Upper lobe of left lung (tissue), 6 donors: ENCODE measurements at regions not wholly inside any gene's neighbourhood (a gene's known extent, or its start where the extent isn't known, plus 50 kb on each side); places are given as distances from the start of the nearest gene placed in this dataset.

Experiments
- ATAC-seq, 2 donors: fragments of 200-7000 bp; cut with Tn5 transposase; one replicate each; pipeline ENCODE4 v1.9.1; 2022; ENCODE audit warnings: mild to moderate bottlenecking in 2 of 2, moderate library complexity in 2 of 2; ENCODE audit not compliant: low FRiP score in 2 of 2
- DNase-seq, 2 donors: peaks; one replicate each; pipeline ENCODE4 v3.0.0-alpha.2; 2019 to 2020
- H3K27ac ChIP-seq, 4 donors: fragments of 200-600 bp; sonication (generic); one replicate each; pipeline ENCODE4 v1.5.1; 2016 to 2019
- H3K27me3 ChIP-seq, 4 donors: fragments of 200-600 bp; sonication (generic); one replicate each; pipeline ENCODE4 v1.5.1; 2017 to 2019
- H3K36me3 ChIP-seq, 4 donors: fragments of 200-600 bp; sonication (generic); one replicate each; pipeline ENCODE4 v1.5.1; 2016 to 2019
- H3K4me1 ChIP-seq, 4 donors: fragments of 200-600 bp; sonication (generic); one replicate each; pipeline ENCODE4 v1.5.1; 2018 to 2019
- H3K4me3 ChIP-seq, 4 donors: fragments of 200-600 bp; sonication (generic); one replicate each; pipeline ENCODE4 v1.5.1; 2017 to 2019; ENCODE audit warnings: mild to moderate bottlenecking in 2 of 4, moderate library complexity in 1 of 4
- H3K9me3 ChIP-seq, 4 donors: fragments of 200-600 bp; sonication (generic); one replicate each; pipeline ENCODE4 v1.5.1; 2018 to 2019
- EP300 ChIP-seq, 4 donors: sonication (generic); formaldehyde crosslinking; IDR thresholded peaks; one replicate each; pipeline ENCODE4 v1.5.1; 2017; ENCODE audit warnings: antibody characterized with exemption in 4 of 4, control low read depth in 2 of 4
- POLR2A ChIP-seq, 4 donors: fragments of 450-650 bp; IDR thresholded peaks; one replicate each; pipeline ENCODE4 v1.5.1; 2016 to 2017; ENCODE audit warnings: antibody characterized with exemption in 4 of 4, mild to moderate bottlenecking in 2 of 4
- POLR2AphosphoS5 ChIP-seq, 2 donors: sonication (generic); formaldehyde crosslinking; IDR thresholded peaks; one replicate each; pipeline ENCODE4 v1.5.1; 2017; ENCODE audit warnings: antibody characterized with exemption in 2 of 2
- WGBS, 2 donors: methylation state at CpG; one replicate each; pipeline ENCODE4 v1.1.5; 2017 to 2018; 5-methylcytosine and 5-hydroxymethylcytosine counted together
- TF ChIP-seq, protein P1 (sequence below), 6 experiments: fragments of 450-650 bp in 4 of 6; fragments of 200-600 bp in 2 of 6; sonication (generic) in 2 of 6; IDR thresholded peaks; one replicate each; pipeline ENCODE4 v1.5.1; 2016 to 2019; ENCODE audit warnings: antibody characterized with exemption in 6 of 6
- donor health status: DM: no; HTN: no; CAD: no; lungs with moderate emphysema.
- donor health status: DM: no; HTN: yes; CAD: no; lungs with severe emphysema.

DNA sequence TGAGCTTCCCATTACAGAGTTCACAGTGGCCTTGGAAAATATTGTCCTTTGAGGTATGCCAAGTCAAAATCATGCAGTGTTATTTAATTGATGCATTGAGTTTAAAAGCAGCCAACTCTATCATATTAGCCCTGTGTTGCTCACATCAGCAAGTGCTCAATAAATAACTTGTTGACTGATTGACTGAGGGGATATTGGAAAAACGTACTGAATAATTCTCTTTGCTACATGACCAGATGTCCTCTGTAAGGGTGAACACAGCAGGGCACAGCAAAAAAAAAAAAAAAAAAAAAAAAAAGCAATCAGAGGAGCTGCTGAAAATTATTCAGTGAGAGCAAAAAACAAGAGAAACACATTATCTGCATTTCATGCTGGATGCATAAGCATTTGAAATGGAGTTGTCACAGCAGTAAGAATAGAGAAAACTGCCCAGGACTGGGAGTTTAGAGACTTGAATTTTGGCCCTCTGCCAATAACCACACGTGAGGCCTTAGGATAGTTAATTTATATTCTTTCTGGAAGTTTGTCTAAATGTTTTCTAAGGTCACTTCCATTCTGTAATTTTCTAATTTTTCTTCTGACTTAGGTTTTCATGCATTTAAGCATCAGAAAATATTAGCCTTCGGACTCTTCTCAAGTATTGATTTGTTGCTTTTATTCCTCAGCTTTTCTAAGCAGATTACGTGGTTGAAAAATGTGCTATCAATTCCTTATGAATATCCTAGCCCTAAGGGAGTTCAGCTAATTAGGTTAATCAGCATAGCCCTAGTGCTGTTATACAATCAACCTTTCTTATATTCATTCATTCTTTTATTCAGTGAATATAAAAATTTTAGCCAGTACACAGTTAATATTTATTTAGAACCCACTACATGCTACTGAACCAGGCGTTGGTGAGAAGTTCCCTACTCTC is 246.8 kb upstream of the STXBP5 start:
- ATAC-seq (no peak), DNase-seq (no peak)
- TF ChIP-seq EP300 (IDR thresholded peaks at IDR 0.05) (no peak), POLR2A (IDR thresholded peaks at IDR 0.05) (no peak)
- no peaks in the 10 kb centered on the region for H3K36me3 ChIP-seq
- H3K27ac ChIP-seq: no peak overlapping the region
- H3K4me1 ChIP-seq: no peaks in the 10 kb centered on the region
- 67% methylated on average over 5 of the region's 5 CpGs for WGBS, 2 donors
- no peaks in the 10 kb centered on the region for H3K9me3 ChIP-seq
- H3K27me3 ChIP-seq: no peaks in the 10 kb centered on the region
- no peak overlapping the region for H3K4me3 ChIP-seq

DNA sequence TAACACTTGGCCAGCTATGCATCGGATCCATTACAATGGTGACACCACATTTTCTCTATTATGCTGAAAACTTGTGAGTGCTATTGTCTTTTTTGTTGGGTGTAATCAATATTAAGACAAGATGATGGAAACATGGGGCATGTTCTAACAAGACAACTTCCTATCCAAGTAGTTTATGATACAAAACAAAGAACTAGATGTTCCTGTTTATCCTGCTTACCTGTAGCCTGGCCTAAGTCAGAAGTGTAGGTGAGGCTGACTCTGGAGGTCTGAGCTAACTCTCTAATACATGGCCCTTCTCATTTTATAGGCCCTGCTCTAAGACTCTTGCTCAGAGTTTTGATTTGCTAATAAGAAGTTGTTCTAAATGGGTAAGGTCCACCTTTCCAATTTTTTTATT is 242.4 kb upstream of the STXBP5 start:
- ATAC-seq: no peak
- H3K9me3 ChIP-seq: peaks cover 5 to 15% (median 6%) of the 10 kb centered on the region in 4 donors
- no peaks in the 10 kb centered on the region for H3K4me1 ChIP-seq
- no peak overlapping the region for H3K4me3 ChIP-seq
- DNase-seq: no peak
- no peaks in the 10 kb centered on the region for H3K36me3 ChIP-seq
- 60 to 79% methylated on average over 1 of the region's 1 CpG for WGBS, 2 donors
- no peaks in the 10 kb centered on the region for H3K27me3 ChIP-seq
- no peak overlapping the region for H3K27ac ChIP-seq
- TF ChIP-seq POLR2AphosphoS5 (IDR thresholded peaks at IDR 0.05) (no peak), EP300 (IDR thresholded peaks at IDR 0.05) (no peak), POLR2A (IDR thresholded peaks at IDR 0.05) (no peak)
- TF ChIP-seq, protein P1, sequence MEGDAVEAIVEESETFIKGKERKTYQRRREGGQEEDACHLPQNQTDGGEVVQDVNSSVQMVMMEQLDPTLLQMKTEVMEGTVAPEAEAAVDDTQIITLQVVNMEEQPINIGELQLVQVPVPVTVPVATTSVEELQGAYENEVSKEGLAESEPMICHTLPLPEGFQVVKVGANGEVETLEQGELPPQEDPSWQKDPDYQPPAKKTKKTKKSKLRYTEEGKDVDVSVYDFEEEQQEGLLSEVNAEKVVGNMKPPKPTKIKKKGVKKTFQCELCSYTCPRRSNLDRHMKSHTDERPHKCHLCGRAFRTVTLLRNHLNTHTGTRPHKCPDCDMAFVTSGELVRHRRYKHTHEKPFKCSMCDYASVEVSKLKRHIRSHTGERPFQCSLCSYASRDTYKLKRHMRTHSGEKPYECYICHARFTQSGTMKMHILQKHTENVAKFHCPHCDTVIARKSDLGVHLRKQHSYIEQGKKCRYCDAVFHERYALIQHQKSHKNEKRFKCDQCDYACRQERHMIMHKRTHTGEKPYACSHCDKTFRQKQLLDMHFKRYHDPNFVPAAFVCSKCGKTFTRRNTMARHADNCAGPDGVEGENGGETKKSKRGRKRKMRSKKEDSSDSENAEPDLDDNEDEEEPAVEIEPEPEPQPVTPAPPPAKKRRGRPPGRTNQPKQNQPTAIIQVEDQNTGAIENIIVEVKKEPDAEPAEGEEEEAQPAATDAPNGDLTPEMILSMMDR (IDR thresholded peaks at IDR 0.05): no peak

DNA sequence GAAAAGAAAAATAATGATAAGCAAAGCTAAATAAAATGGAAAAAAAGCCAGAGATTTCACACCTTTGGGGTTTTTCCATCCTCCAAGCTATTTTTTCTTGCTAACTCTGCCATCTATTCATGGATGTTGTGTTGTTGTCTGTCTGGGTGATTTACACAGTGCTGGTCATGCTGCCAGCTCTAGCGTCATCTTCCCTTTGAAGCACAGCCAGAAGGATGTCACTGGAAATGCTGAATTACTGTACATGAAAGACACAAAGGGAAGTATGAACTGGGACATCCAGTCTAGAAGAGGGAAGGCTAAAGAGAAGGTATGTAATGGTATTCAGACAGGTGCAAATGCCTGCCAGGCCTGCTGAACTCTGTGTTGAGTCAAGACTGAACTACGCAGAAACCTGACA is 241.9 kb upstream of the STXBP5 start:
- Histone ChIP-seq H3K4me3 (no peak overlapping the region), H3K4me1 (no peaks in the 10 kb centered on the region), H3K36me3 (no peaks in the 10 kb centered on the region), H3K27me3 (no peaks in the 10 kb centered on the region), H3K9me3 (peaks cover 5 to 15% (median 6%) of the 10 kb centered on the region in 4 donors), H3K27ac (no peak overlapping the region)
- WGBS, 2 donors: 71 to 75% methylated on average over 2 of the region's 2 CpGs
- ATAC-seq: no peak
- TF ChIP-seq POLR2AphosphoS5 (IDR thresholded peaks at IDR 0.05) (no peak), POLR2A (IDR thresholded peaks at IDR 0.05) (no peak), EP300 (IDR thresholded peaks at IDR 0.05) (no peak)
- TF ChIP-seq, protein P1 (IDR thresholded peaks at IDR 0.05): no peak
- no peak for DNase-seq

DNA sequence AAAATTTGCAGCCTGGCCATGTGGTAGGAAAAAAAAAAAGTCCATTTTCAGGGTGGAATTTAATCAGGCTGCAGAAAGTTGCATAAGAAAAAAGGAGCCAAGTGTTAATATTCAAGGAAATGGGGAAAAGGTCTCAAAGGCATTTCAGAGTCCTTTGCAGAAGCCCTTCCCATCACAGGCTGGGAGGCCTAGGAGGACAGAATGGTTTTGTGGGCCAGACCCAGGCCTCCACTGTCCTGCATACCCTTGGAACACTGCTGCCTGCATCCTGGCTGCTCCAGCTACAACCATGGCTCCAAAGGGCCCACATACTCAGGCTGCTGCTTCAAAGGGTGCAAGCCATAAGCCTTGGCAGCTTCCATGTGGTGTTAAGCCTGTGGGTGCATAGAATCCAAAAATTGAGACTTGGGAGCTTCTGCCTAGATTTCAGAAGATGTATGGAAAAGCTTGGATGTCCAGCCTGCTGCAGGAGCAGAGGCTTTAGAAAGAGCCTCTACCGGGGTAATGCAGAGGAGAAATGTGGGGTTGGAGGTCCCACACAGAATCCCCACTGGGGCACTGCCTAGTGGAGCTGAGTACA is 239.0 kb upstream of the STXBP5 start:
- Histone ChIP-seq H3K4me1 (no peaks in the 10 kb centered on the region), H3K27ac (no peak overlapping the region), H3K36me3 (no peaks in the 10 kb centered on the region), H3K9me3 (peaks cover 5 to 15% (median 6%) of the 10 kb centered on the region in 4 donors), H3K27me3 (no peaks in the 10 kb centered on the region), H3K4me3 (no peak overlapping the region)
- TF ChIP-seq, protein P1 (IDR thresholded peaks at IDR 0.05): no peak
- no peak for TF ChIP-seq EP300 (IDR thresholded peaks at IDR 0.05)
- no peak for ATAC-seq
- WGBS, 2 donors: 88 to 100% methylated on average over 1 of the region's 1 CpG
- no peak for DNase-seq

DNA sequence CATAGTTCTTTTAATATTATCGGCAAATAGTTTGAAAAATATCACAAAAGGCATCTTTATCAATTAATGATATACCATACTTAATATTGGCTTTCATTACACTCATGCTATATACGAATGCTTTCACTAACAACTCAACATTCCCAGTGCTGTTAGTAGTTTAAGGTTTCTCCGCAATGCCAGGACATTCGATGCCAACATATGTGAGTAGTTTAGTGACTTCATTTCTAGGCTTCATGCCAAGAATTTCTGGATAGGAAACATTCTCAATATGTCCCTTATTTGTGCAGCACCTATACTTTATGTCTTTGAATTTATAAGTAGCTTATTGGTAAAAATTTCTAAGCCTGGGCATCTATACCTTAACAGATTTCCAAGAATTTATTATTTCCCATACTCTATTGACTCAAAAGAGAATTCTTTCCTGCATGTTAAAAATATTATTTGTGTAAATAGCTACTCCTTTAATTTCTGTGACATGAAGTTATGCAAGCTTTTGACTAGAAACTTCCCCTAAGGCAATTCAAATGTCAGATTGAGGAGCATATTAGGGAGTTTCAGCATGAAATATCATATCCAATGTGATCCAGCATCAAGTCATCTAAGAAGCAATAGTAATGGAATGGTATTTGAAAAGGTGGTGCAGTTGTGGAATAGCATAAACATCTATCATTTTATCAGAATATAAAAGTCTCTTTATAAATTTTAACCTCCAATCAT is 236.0 kb upstream of the STXBP5 start:
- Histone ChIP-seq H3K4me1 (no peaks in the 10 kb centered on the region), H3K36me3 (no peaks in the 10 kb centered on the region), H3K27ac (no peak overlapping the region), H3K9me3 (peaks cover 5 to 15% (median 6%) of the 10 kb centered on the region in 4 donors), H3K4me3 (no peak overlapping the region), H3K27me3 (no peaks in the 10 kb centered on the region)
- 25 to 36% methylated on average over 4 of the region's 4 CpGs for WGBS, 2 donors
- DNase-seq (no peak), ATAC-seq (no peak)
- TF ChIP-seq POLR2AphosphoS5 (IDR thresholded peaks at IDR 0.05) (no peak), POLR2A (IDR thresholded peaks at IDR 0.05) (no peak), EP300 (IDR thresholded peaks at IDR 0.05) (no peak)
- TF ChIP-seq, protein P1 (IDR thresholded peaks at IDR 0.05): no peak
